ENCODE measurements at regions not wholly inside any gene's neighbourhood (a gene's known extent, or its start where the extent isn't known, plus 50 kb on each side); places are given as distances from the start of the nearest gene placed in this dataset.

GRCh38 chr16:76956394-76956793, 234.6 kb upstream of the MON1B start:
- TF ChIP-seq, protein P1, sequence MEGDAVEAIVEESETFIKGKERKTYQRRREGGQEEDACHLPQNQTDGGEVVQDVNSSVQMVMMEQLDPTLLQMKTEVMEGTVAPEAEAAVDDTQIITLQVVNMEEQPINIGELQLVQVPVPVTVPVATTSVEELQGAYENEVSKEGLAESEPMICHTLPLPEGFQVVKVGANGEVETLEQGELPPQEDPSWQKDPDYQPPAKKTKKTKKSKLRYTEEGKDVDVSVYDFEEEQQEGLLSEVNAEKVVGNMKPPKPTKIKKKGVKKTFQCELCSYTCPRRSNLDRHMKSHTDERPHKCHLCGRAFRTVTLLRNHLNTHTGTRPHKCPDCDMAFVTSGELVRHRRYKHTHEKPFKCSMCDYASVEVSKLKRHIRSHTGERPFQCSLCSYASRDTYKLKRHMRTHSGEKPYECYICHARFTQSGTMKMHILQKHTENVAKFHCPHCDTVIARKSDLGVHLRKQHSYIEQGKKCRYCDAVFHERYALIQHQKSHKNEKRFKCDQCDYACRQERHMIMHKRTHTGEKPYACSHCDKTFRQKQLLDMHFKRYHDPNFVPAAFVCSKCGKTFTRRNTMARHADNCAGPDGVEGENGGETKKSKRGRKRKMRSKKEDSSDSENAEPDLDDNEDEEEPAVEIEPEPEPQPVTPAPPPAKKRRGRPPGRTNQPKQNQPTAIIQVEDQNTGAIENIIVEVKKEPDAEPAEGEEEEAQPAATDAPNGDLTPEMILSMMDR (IDR thresholded peaks at IDR 0.05; ENCODE audit: insufficient read depth, low read depth, low read length), result no peak
- TF ChIP-seq EZH2 (IDR thresholded peaks at IDR 0.05; ENCODE audit: insufficient read depth, low read length), result no peak

Data from astrocyte (in vitro differentiated cells and primary cell).